NT2/D1 (cell line): ENCODE measurements at regions not wholly inside any gene's neighbourhood (a gene's known extent, or its start where the extent isn't known, plus 50 kb on each side); places are given as distances from the start of the nearest gene placed in this dataset.

Source experiments
- SUZ12 ChIP-seq: IDR thresholded peaks from 2 replicates; pipeline ENCODE4 v1.6.1; 2011; ENCODE audit not compliant: insufficient read length, insufficient read depth; ENCODE audit errors: extremely low read depth
- YY1 ChIP-seq: IDR thresholded peaks from 2 replicates; pipeline ENCODE4 v1.6.1; 2011; ENCODE audit not compliant: insufficient read length, insufficient read depth
- ZNF274 ChIP-seq: IDR thresholded peaks from 2 replicates; pipeline ENCODE4 v1.6.1; 2011; ENCODE audit warnings: mild to moderate bottlenecking, low read depth, low read length

- no peak for TF ChIP-seq SUZ12
- no peak for TF ChIP-seq YY1
- no peak for TF ChIP-seq ZNF274
Measured at GRCh38 chr10:128852449-128852848, 614.6 kb upstream of the MGMT start.
